GM19467 (cell line): ENCODE measurements at regions not wholly inside any gene's neighbourhood (a gene's known extent, or its start where the extent isn't known, plus 50 kb on each side); places are given as distances from the start of the nearest gene placed in this dataset.

Experiments used
- ATAC-seq: cut with Tn5 transposase; IDR thresholded peaks from one replicate; pipeline ENCODE4 v1.9.1; 2021; ENCODE audit warnings: mild to moderate bottlenecking, moderate library complexity; ENCODE audit not compliant: unreplicated experiment

DNA sequence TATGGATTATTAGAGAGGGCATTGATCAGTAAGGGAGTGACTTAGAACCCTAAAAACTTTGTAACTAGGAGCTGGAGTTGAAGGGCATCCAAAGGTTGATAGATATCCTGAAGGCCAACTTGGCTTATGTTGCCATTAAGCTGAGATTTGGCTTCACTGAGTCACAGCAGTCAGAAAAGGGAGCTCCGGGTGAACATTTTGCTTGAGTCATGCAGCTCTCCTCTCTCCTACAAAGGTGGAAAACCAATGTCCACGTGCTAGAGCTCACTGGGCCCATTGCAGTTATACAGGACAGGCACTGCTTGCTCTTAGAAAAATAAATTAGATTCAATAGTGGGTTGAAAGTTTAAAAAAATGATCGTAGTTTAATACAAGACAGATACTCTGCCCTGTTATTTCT, 87.3 kb upstream of the LRIG3 start:
- ATAC-seq: no peak

DNA sequence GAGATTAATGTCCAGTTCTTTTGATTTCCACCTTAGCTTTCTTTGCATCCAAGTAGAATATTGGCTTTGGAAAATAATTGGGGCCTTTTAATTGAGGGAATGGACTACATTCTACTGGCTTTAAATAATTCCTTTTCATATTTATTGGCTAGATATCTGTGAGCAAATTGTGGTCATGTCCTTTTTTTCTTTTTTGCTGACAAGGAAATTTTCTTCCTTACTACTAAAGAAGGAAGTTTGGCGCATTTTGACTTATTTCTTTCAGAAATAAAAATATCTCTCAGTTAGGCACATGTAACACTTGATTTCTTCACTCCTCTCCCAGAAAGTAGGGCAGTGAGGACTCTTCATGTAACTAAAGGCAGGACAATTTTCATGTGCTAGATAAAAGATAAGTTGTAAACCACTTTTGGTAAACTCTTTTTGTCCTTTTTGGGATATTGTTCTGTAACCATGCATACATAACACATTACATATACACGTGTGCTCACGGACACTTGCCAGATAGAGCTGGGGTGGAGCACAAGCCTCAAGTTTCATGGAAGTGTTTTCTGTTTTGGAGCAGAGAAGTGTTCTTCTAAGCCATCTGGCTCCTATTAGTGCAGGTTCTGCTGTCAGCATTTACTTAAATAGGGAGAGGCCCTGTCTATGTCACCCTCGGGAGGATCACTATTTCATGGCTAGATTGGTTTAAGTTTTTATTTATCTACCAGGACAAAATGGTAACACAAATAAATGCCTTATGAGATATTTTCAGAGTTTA, 85.1 kb upstream of the LRIG3 start:
- no peak for ATAC-seq

- no peak for ATAC-seq
These were observed 84.2 kb upstream of the LRIG3 start for GRCh38 chr12:59004456-59004855.

DNA sequence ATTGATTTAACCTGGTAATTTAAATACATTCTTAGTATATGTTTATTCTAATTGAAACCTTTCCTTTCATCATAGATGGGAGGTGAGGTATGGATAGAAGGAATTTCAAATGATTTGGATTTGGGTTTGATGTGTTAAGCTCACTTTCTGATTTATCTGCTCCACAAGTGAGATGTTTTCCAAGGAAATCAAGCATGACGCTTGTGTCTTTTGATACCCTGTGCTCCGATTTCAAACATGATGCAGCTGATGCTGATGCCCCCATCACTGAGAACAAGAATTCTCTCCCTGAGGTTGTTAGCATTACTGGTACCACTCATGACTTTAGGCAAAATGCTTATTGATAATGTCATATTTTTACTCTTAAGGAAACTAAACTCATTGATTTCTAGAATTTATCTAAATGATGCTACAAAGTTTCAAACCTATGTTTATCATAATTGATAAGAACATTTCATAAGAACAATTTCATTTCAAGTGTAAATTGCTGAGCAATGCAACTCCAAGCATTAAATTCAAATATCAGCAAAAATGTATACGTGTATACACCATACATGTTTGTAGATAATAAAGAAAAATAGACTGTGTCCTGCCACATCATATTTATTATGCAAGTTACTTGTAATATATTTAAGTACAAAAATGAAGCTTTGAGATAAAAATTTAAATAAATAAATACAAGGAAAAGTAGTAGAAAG, 75.5 kb upstream of the LRIG3 start:
- ATAC-seq: no peak

DNA sequence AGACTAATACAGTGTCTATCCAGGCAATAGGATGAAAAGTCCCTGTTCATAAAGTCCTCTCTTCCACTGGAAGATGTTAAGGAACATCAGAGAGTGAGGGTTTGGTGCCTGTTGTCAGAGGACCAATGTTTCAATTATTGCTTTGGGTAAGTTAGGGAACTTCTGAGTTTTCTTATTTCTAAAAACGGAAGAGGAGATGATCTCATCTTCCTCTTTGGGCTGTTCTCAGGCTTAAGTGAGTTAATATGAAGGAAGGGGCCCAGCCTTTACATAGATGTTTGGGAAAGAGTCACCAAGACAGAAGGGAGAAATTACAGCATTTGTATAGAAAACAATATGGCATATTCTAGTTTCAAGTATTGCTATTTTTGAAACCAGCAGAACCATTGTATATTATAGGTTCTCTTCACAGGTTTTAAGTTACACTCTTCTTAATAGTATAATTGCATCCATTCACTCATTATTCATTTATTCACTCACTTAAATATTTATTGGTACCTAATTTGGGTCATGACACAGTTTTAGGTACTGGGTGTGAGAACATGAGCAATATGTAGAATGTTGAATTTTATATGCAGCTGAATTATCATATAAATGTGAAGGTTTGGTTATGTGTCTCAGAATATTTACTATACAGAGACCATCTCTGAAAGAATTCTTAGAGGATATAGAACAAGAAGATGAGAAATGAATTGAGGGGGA, 68.5 kb upstream of the LRIG3 start:
- ATAC-seq: no peak

DNA sequence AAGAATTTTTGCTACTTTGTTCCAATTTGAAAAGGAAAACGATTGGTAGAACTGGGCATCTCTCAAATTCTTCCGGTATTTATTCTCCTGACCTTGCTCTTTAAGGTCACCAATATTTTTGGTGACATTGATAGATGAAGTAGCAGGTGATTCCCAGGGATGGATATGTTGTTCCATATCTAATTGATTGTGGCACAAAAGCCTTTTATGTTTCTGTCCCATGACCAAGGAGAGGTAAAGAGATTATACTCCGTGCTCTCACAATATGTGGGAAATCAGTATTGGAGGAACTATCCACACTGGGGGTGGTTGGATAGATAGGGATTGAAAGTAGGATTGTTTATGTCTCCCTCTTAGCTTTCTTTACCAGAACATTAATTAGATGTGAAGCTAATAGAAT, 61.7 kb upstream of the LRIG3 start:
- no peak for ATAC-seq

DNA sequence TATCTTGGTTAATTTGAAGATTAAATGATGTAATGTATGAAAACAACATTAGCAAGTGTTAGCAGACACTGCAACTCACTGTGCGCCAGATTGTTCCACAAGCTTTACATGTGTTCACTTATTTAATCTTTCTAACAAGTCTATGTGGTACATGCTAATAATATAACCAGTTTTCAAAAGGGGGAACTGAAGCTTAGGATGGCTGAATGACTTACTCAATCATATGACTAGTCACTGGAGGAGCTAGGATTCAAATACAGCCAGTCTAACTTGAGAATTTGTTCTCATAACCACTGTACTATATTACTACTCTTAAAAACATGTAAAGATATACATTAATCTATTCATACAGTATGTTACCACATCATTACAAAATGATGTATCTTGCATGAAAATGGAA, 60.5 kb upstream of the LRIG3 start:
- no peak for ATAC-seq

- no peak for ATAC-seq
These were observed 58.4 kb upstream of the LRIG3 start for GRCh38 chr12:58978717-58979116.

GRCh38 chr12:58977476-58977875, 57.2 kb upstream of the LRIG3 start:
- ATAC-seq: no peak

DNA sequence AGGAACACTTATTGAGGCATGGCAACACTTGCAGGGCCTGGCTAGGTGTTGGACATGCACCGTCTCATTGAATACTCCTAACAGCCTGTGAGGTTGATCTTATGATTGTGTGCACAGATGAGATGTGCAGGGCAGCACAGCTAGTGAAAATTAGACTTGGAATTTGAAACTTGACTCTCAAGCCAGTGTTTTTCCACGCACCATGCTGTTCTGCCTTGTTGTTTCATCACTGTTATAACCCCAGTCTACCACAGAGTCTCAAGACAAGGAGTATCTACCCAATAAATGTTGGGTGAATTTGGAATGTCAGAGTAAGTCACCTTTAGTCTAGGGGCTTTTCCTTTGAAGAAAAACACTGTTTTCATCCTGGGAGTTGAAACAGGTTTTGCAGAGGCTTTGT, 55.8 kb upstream of the LRIG3 start:
- ATAC-seq: no peak
